GM18519 (cell line): ENCODE measurements at regions not wholly inside any gene's neighbourhood (a gene's known extent, or its start where the extent isn't known, plus 50 kb on each side); places are given as distances from the start of the nearest gene placed in this dataset.
"Not testable (repeated sequence)": the region's sequence is repeated elsewhere in the genome, so short reads cannot be mapped to it uniquely, and the experiment has no call there.

Experiments
- ATAC-seq: cut with Tn5 transposase; IDR thresholded peaks from one replicate; pipeline ENCODE4 v1.9.1; 2021; ENCODE audit warnings: mild to moderate bottlenecking, moderate library complexity; ENCODE audit not compliant: unreplicated experiment, low FRiP score

GRCh38 chrX:117689956-117690355 lies 426.7 kb downstream of the KLHL13 start:
- ATAC-seq: no peak

DNA sequence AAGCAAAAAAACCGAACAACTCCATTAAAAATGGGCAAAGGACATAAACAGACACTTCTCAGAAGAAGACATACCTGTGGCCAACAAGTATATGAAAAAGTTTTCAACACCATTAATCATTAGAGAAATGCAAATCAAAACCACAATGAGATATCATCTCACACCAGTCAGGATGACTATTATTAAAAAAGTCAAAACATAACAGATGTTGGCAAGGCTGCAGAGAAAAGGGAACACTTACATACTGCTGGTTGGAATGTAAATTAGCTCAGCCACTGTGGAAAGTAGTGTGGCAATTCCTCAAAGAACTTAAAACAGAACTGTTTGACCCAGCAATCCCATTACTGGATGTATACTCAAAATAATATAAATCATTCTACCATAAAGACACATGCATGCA lies 436.3 kb downstream of the KLHL13 start:
- no peak for ATAC-seq

- ATAC-seq: no peak
Measured at GRCh38 chrX:117653396-117653795, 463.2 kb downstream of the KLHL13 start.

GRCh38 chrX:117645639-117646038 lies 471.0 kb downstream of the KLHL13 start:
- no peak for ATAC-seq

- no peak for ATAC-seq
Measured at GRCh38 chrX:117641913-117642656, 474.5 kb downstream of the KLHL13 start.

GRCh38 chrX:117636826-117637225 lies 479.8 kb downstream of the KLHL13 start:
- ATAC-seq: no peak

GRCh38 chrX:117633277-117633676 lies 483.3 kb downstream of the KLHL13 start:
- no peak for ATAC-seq

GRCh38 chrX:117628381-117628780 lies 488.2 kb downstream of the KLHL13 start:
- ATAC-seq: no peak

DNA sequence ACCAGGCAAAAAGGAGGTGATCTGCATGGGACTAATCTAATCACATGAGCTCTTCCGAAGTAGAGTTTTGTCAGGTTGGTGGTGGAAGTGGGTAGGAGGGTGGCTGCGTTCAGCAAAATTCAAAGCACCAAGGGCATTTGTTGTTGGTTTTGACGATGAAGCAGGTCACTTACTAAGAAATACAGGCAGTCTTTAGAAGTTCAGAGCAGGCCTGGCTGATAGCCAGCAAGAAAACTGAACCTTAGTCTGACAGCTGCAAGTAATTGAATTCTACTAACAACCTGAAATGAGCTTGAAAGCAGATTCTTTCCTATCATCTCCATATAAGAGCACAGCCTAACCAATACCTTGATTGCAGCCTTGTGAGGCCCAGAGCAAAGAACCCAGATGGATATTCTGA lies 505.8 kb downstream of the KLHL13 start:
- ATAC-seq: no peak

GRCh38 chrX:117610049-117610448 lies 506.6 kb downstream of the KLHL13 start:
- no peak for ATAC-seq

- no peak for ATAC-seq
Measured at GRCh38 chrX:117607561-117607960, 509.0 kb downstream of the KLHL13 start.

GRCh38 chrX:117606101-117606500 lies 510.5 kb downstream of the KLHL13 start:
- ATAC-seq: not testable (repeated sequence)

DNA sequence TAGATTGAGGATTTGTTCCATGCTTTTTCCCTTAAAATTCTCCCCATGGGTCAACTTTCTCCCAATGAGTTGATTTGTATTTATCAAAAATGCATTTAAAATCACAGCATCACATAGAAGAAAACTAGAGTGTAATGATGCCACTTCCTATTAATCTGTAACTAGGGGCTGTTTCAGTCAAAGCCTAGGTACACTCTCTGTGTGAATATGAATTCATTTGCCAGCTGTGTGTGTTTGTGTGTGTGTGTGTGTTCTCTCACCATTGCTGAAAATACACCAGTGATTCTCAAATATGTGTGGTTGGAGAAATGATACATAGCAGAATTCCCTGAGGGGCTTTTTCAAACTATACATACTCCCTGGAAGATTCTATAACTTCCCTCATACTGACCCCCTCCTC lies 546.5 kb downstream of the KLHL13 start:
- ATAC-seq: no peak

DNA sequence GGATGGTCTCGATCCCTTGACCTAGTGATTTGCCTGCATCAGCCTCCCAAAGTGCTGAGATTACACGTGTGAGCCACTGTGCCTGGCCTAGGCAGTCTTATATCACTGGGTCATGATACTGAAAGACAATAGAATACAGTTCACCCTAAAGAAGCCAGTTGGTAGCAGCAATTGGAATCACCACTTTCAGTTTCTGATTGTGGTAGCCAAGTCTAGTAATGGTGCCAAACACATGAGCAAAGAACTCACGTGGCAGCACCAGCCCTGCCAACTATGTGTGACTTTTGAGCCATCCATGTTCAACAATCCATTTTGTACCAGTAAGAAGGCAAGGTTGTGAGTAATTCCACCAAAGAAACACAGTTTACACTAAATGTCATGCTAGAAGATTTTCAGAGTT lies 548.4 kb downstream of the KLHL13 start:
- ATAC-seq: no peak

DNA sequence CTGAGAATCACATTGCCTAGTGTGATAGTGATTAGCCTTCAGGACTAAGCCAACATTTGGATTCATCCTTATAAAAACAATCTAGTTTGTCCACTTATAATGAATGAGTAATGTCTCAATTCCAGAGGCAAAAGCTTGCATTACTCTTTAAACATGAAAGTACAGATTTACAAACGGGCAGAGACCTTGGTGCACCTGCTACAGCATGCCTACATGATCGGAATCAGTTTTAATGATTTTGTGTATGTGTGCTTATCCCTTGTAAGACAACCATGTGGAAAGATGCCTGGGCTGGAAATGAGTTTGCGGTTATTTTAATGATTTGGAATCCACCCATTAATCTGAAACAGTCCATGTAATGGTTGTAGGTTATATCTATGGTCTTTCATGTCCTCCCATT lies 572.7 kb downstream of the KLHL13 start:
- no peak for ATAC-seq

DNA sequence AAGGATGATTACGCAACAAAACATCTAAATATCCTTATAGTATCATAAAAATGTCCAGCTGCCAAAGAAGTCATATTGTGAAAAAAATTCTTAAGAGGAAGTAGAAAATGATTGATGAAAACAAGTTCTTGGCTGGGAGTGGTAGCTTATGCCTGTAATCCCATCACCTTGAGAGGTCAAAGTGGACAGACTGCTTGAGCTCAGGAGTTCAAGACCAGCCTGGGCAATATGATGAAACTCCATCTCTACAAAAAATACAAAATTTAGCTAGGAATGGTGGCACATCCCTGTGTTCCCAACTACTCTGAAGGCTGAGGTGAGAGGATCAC lies 577.6 kb downstream of the KLHL13 start:
- ATAC-seq: no peak

- no peak for ATAC-seq
Measured at GRCh38 chrX:117538178-117539089, 578.2 kb downstream of the KLHL13 start.

DNA sequence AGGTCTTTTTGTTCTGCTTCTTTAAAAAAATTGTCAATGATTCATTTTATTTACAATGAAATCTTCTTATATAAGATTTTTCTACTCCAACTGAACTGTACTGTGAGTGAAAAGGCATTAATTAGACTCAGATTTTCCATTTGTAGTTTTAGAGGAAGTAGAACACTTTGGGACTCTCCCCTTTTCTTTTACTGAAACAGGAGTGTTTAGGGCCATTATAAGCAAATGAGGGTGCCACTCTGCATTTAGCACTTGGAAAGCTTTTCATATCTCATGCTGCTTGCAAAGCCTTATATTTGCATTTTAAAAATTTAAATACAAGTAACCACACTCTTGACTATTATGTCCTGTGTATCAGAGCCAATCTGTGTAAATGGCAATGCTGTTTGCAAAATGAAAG lies 584.3 kb downstream of the KLHL13 start:
- no peak for ATAC-seq

DNA sequence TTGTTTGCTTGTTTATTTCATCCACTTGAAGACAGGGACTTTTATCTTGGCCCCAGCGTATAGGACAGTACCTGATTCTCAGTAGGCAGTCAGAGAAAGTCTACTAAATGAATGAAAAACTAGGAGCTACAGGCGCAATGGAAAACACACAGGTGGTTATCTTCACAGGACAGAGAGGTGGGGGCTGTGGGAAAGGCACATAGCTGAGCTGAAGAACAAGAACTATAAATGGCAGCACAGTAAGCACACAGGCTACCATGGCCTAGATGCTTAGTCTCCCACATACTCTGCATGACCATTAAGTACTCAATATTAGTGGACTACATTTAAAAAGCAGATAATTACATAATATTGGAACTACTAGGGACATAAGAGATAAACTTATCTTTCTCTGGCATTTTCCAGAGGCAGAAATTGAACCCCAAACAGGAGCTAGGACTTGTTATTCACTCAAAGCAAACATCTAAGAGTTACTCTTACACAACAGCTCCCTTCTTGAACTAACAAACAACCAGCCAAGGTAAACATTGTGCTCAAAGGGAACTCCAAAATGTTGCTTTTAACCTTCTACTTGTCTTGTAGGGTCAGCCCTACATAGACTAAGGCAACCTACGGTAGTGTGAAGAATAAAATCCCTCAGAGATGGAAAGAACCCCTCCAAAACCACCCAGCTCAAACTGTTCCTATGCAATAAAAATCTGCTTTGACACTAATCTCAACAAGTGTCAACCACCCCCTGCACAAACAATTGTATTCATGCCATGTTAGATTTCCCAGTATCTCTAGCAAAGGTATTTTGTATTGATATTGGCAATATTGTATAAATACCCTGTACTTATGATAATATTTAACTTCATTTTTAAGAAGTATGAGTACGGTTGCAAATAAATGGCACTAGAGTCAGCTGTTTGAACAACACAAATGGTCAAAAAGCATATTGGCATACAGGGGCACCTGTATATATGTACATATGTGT lies 593.6 kb downstream of the KLHL13 start:
- no peak for ATAC-seq

- ATAC-seq: no peak
Measured at GRCh38 chrX:117517994-117518393, 598.6 kb downstream of the KLHL13 start.

DNA sequence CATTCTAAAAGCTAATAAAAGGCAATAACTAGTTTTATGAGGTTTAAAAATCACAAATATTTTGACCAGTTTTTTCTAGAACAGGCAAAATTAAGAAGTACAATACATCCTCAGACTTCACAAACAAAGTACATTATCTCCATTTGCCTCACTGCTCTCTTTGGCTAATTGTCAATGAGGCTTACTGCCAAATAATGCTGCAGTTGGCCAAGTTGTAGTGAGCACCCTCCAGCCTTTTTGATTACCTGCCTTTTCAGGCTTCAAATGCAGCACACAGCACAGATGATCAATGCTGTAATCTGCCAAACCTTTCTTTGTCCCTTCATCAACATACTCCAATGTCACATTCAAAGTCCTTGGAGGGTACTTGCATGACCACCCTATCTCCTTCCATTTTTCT lies 605.2 kb downstream of the KLHL13 start:
- no peak for ATAC-seq
